ENCODE measurements at regions not wholly inside any gene's neighbourhood (a gene's known extent, or its start where the extent isn't known, plus 50 kb on each side); places are given as distances from the start of the nearest gene placed in this dataset.

- Histone ChIP-seq H3K4me3 (ENCODE audit: low read depth, low read length) (no peak overlapping the region), H2AFZ (ENCODE audit: insufficient read depth, low read length, poor library complexity) (no peak overlapping the region), H4K8ac (ENCODE audit: low read depth, low read length) (no peak overlapping the region), H3K18ac (ENCODE audit: low read length) (no peak overlapping the region), H3K27ac (ENCODE audit: low read depth, low read length) (no peak overlapping the region), H2BK5ac (ENCODE audit: low read depth, low read length, poor library complexity) (no peak overlapping the region), H3K4me1 (ENCODE audit: control insufficient read depth in 1 of 2, insufficient read depth in 2 of 2, low read length in 2 of 2) (no peaks in the 10 kb centered on the region), H2BK12ac (ENCODE audit: low read length) (no peak overlapping the region), H3K9me3 (ENCODE audit: insufficient read depth, low read depth, low read length) (no peaks in the 10 kb centered on the region), H3K9ac (ENCODE audit: low read length) (no peak overlapping the region), H4K91ac (ENCODE audit: low read depth, low read length) (no peak overlapping the region), H3K23ac (ENCODE audit: low read length) (no peak overlapping the region), H3K79me2 (ENCODE audit: control insufficient read depth, insufficient read depth, low read length, poor library complexity) (no peaks in the 10 kb centered on the region), H2AK5ac (ENCODE audit: low read length) (no peak overlapping the region), H3K14ac (ENCODE audit: low read length) (no peak overlapping the region), H3K79me1 (ENCODE audit: low read length) (no peaks in the 10 kb centered on the region), H4K12ac (ENCODE audit: low read depth, low read length) (no peak overlapping the region), H3K4ac (ENCODE audit: low read depth, low read length) (no peak overlapping the region), H3K27me3 (ENCODE audit: insufficient read depth, low read length) (no peaks in the 10 kb centered on the region), H2BK120ac (ENCODE audit: insufficient read depth, low read length, poor library complexity) (no peak overlapping the region), H3K4me2 (ENCODE audit: low read length) (no peak overlapping the region), H3K36me3 (ENCODE audit: control insufficient read depth in 1 of 2, insufficient read depth in 2 of 2, low read length in 2 of 2) (no peaks in the 10 kb centered on the region)
- DNase-seq, result no peak
- WGBS (ENCODE audit: extremely low coverage, insufficient coverage, insufficient read length), result no CpG with 5 or more reads among the region's 1 CpG
These were observed 628.4 kb upstream of the TMPRSS15 start for GRCh38 chr21:19031953-19032352.

GRCh38 chr21:19034041-19034440 is 630.5 kb upstream of the TMPRSS15 start:
- no peak overlapping the region for H2BK120ac ChIP-seq (ENCODE audit: insufficient read depth, low read length, poor library complexity)
- no peaks in the 10 kb centered on the region for H3K4me1 ChIP-seq (ENCODE audit: control insufficient read depth in 1 of 2, insufficient read depth in 2 of 2, low read length in 2 of 2)
- no CpG with 5 or more reads among the region's 4 CpGs for WGBS (ENCODE audit: extremely low coverage, insufficient coverage, insufficient read length)
- H3K27ac ChIP-seq (ENCODE audit: low read depth, low read length), result no peak overlapping the region
- no peak overlapping the region for H2BK5ac ChIP-seq (ENCODE audit: low read depth, low read length, poor library complexity)
- no peaks in the 10 kb centered on the region for H3K9me3 ChIP-seq (ENCODE audit: insufficient read depth, low read depth, low read length)
- no peak overlapping the region for H2AFZ ChIP-seq (ENCODE audit: insufficient read depth, low read length, poor library complexity)
- no peak overlapping the region for H4K8ac ChIP-seq (ENCODE audit: low read depth, low read length)
- no peak overlapping the region for H4K91ac ChIP-seq (ENCODE audit: low read depth, low read length)
- H3K79me2 ChIP-seq (ENCODE audit: control insufficient read depth, insufficient read depth, low read length, poor library complexity), result no peaks in the 10 kb centered on the region
- H3K4ac ChIP-seq (ENCODE audit: low read depth, low read length), result no peak overlapping the region
- H3K4me2 ChIP-seq (ENCODE audit: low read length), result no peak overlapping the region
- no peak overlapping the region for H2BK12ac ChIP-seq (ENCODE audit: low read length)
- H3K36me3 ChIP-seq (ENCODE audit: control insufficient read depth in 1 of 2, insufficient read depth in 2 of 2, low read length in 2 of 2), result no peaks in the 10 kb centered on the region
- no peak overlapping the region for H4K12ac ChIP-seq (ENCODE audit: low read depth, low read length)
- no peak for DNase-seq
- no peak overlapping the region for H3K9ac ChIP-seq (ENCODE audit: low read length)
- no peak overlapping the region for H3K18ac ChIP-seq (ENCODE audit: low read length)
- no peak overlapping the region for H3K23ac ChIP-seq (ENCODE audit: low read length)
- H2AK5ac ChIP-seq (ENCODE audit: low read length), result no peak overlapping the region
- no peaks in the 10 kb centered on the region for H3K27me3 ChIP-seq (ENCODE audit: insufficient read depth, low read length)
- H3K79me1 ChIP-seq (ENCODE audit: low read length), result no peaks in the 10 kb centered on the region
- no peak overlapping the region for H3K14ac ChIP-seq (ENCODE audit: low read length)
- H3K4me3 ChIP-seq (ENCODE audit: low read depth, low read length), result no peak overlapping the region

DNA sequence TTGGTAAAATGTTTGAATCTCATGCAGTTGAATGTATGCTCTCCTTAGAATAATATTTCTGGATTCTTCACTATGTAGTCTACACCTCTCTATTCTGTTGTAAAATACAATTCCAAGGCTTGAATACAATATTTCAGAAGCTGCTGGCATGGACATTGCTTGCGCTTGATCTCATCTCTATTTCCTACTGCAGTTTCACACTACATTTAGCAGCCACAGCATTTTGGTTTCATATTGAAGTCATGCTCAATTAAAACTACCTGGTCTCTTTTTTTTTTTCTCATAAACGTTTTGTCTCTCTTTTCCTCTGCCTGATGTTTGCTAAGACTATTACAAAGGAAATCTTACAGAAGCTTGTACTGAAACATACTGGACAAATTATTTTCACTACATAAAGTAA is 631.0 kb upstream of the TMPRSS15 start:
- DNase-seq, result no peak
- no peak overlapping the region for H3K9ac ChIP-seq (ENCODE audit: low read length)
- no peaks in the 10 kb centered on the region for H3K27me3 ChIP-seq (ENCODE audit: insufficient read depth, low read length)
- H4K91ac ChIP-seq (ENCODE audit: low read depth, low read length), result no peak overlapping the region
- no peak overlapping the region for H3K4me2 ChIP-seq (ENCODE audit: low read length)
- H3K9me3 ChIP-seq (ENCODE audit: insufficient read depth, low read depth, low read length), result no peaks in the 10 kb centered on the region
- H3K14ac ChIP-seq (ENCODE audit: low read length), result no peak overlapping the region
- no peak overlapping the region for H2AFZ ChIP-seq (ENCODE audit: insufficient read depth, low read length, poor library complexity)
- WGBS (ENCODE audit: extremely low coverage, insufficient coverage, insufficient read length), result no CpG with 5 or more reads among the region's 2 CpGs
- no peak overlapping the region for H2AK5ac ChIP-seq (ENCODE audit: low read length)
- H4K12ac ChIP-seq (ENCODE audit: low read depth, low read length), result no peak overlapping the region
- no peak overlapping the region for H3K27ac ChIP-seq (ENCODE audit: low read depth, low read length)
- no peak overlapping the region for H2BK120ac ChIP-seq (ENCODE audit: insufficient read depth, low read length, poor library complexity)
- H3K79me2 ChIP-seq (ENCODE audit: control insufficient read depth, insufficient read depth, low read length, poor library complexity), result no peaks in the 10 kb centered on the region
- H2BK12ac ChIP-seq (ENCODE audit: low read length), result no peak overlapping the region
- H3K36me3 ChIP-seq (ENCODE audit: control insufficient read depth in 1 of 2, insufficient read depth in 2 of 2, low read length in 2 of 2), result no peaks in the 10 kb centered on the region
- H3K4me1 ChIP-seq (ENCODE audit: control insufficient read depth in 1 of 2, insufficient read depth in 2 of 2, low read length in 2 of 2), result no peaks in the 10 kb centered on the region
- no peaks in the 10 kb centered on the region for H3K79me1 ChIP-seq (ENCODE audit: low read length)
- no peak overlapping the region for H3K23ac ChIP-seq (ENCODE audit: low read length)
- no peak overlapping the region for H2BK5ac ChIP-seq (ENCODE audit: low read depth, low read length, poor library complexity)
- H3K18ac ChIP-seq (ENCODE audit: low read length), result no peak overlapping the region
- H3K4ac ChIP-seq (ENCODE audit: low read depth, low read length), result no peak overlapping the region
- no peak overlapping the region for H3K4me3 ChIP-seq (ENCODE audit: low read depth, low read length)
- H4K8ac ChIP-seq (ENCODE audit: low read depth, low read length), result no peak overlapping the region

DNA sequence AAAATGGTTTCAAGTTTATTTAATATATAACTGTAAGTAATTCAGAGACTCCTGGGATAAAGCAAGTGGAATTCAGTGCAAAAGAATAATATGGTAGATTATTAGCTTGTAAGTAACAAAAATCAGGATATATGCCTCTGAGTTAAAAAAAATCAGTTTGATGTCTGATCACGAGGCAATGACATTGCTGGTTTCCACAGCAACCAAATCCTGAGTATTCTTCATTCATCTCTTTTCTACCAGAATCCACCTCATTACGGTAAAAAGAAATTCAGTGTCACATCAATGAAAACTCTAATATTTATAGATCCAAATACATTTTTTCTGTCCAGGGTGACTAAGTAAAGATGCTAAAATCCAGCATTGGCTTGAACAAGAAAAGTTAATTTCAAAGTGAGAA is 642.3 kb upstream of the TMPRSS15 start:
- no peaks in the 10 kb centered on the region for H3K36me3 ChIP-seq (ENCODE audit: control insufficient read depth in 1 of 2, insufficient read depth in 2 of 2, low read length in 2 of 2)
- no peak overlapping the region for H3K4ac ChIP-seq (ENCODE audit: low read depth, low read length)
- no peaks in the 10 kb centered on the region for H3K9me3 ChIP-seq (ENCODE audit: insufficient read depth, low read depth, low read length)
- H3K23ac ChIP-seq (ENCODE audit: low read length), result no peak overlapping the region
- H4K8ac ChIP-seq (ENCODE audit: low read depth, low read length), result no peak overlapping the region
- DNase-seq, result no peak
- H2AK5ac ChIP-seq (ENCODE audit: low read length), result no peak overlapping the region
- no peaks in the 10 kb centered on the region for H3K79me2 ChIP-seq (ENCODE audit: control insufficient read depth, insufficient read depth, low read length, poor library complexity)
- H3K27ac ChIP-seq (ENCODE audit: low read depth, low read length), result no peak overlapping the region
- no peaks in the 10 kb centered on the region for H3K4me1 ChIP-seq (ENCODE audit: control insufficient read depth in 1 of 2, insufficient read depth in 2 of 2, low read length in 2 of 2)
- H2BK5ac ChIP-seq (ENCODE audit: low read depth, low read length, poor library complexity), result no peak overlapping the region
- H4K12ac ChIP-seq (ENCODE audit: low read depth, low read length), result no peak overlapping the region
- no peak overlapping the region for H2BK120ac ChIP-seq (ENCODE audit: insufficient read depth, low read length, poor library complexity)
- H3K79me1 ChIP-seq (ENCODE audit: low read length), result no peaks in the 10 kb centered on the region
- H3K9ac ChIP-seq (ENCODE audit: low read length), result no peak overlapping the region
- no peak overlapping the region for H4K91ac ChIP-seq (ENCODE audit: low read depth, low read length)
- H3K4me2 ChIP-seq (ENCODE audit: low read length), result no peak overlapping the region
- H3K27me3 ChIP-seq (ENCODE audit: insufficient read depth, low read length), result no peaks in the 10 kb centered on the region
- no peak overlapping the region for H3K18ac ChIP-seq (ENCODE audit: low read length)
- no peak overlapping the region for H3K14ac ChIP-seq (ENCODE audit: low read length)
- no peak overlapping the region for H3K4me3 ChIP-seq (ENCODE audit: low read depth, low read length)
- H2AFZ ChIP-seq (ENCODE audit: insufficient read depth, low read length, poor library complexity), result no peak overlapping the region
- no CpG with 5 or more reads among the region's 2 CpGs for WGBS (ENCODE audit: extremely low coverage, insufficient coverage, insufficient read length)
- no peak overlapping the region for H2BK12ac ChIP-seq (ENCODE audit: low read length)
